ENCODE measurements at regions not wholly inside any gene's neighbourhood (a gene's known extent, or its start where the extent isn't known, plus 50 kb on each side); places are given as distances from the start of the nearest gene placed in this dataset.
A peak's percentile ranks its signal among the peaks of the same experiment; 100 is the strongest.

DNA sequence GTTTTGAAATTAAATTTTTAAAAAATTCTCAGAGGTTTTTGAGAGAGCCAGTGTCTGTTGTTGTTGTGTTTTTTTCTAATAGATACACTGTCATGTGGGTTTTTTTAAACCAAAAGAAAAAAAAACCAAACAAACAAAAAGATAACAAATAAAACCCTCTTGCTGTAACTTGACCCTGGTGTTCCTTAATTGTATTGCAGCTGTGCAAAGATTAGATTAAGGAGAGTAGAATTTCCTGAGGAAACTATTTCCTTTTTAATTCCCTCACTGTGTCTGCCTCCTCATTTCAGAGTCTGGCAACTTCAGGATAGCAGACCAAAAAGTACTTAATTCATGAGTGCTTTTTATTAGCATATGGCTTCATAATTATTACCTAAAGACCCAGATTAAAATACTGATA is 281.9 kb downstream of the EPM2A start:
- H3K27ac ChIP-seq (ENCODE audit: low read depth, low read length): no peak overlapping the region
- H3K4me3 ChIP-seq (ENCODE audit: low read depth, low read length): no peak overlapping the region
- H3K9me3 ChIP-seq (ENCODE audit: control insufficient read depth, insufficient read depth, low read length): no peaks in the 10 kb centered on the region
- no peaks in the 10 kb centered on the region for H3K36me3 ChIP-seq (ENCODE audit: control insufficient read depth, insufficient read depth, low read length)
- H3K4me1 ChIP-seq (ENCODE audit: control insufficient read depth, insufficient read depth, low read length): no peaks in the 10 kb centered on the region
- DNase-seq (ENCODE audit: low read depth in 4 of 6, low spot score in 6 of 6): peak in 2 of 6 donors; percentile 1 to 38
- H3K27me3 ChIP-seq (ENCODE audit: control insufficient read depth, insufficient read depth, low read length): no peaks in the 10 kb centered on the region

- no peaks in the 10 kb centered on the region for H3K27me3 ChIP-seq (ENCODE audit: control insufficient read depth, insufficient read depth, low read length)
- no peaks in the 10 kb centered on the region for H3K9me3 ChIP-seq (ENCODE audit: control insufficient read depth, insufficient read depth, low read length)
- WGBS (ENCODE audit: insufficient coverage): 100% methylated on average over 1 of the region's 2 CpGs
Observed at GRCh38 chr6:145454006-145454405, 281.3 kb downstream of the EPM2A start.

GRCh38 chr6:145457556-145457955 is 277.8 kb downstream of the EPM2A start:
- Histone ChIP-seq H3K9me3 (ENCODE audit: control insufficient read depth, insufficient read depth, low read length) (no peaks in the 10 kb centered on the region), H3K27ac (ENCODE audit: low read depth, low read length) (no peak overlapping the region), H3K4me1 (ENCODE audit: control insufficient read depth, insufficient read depth, low read length) (no peaks in the 10 kb centered on the region), H3K27me3 (ENCODE audit: control insufficient read depth, insufficient read depth, low read length) (no peaks in the 10 kb centered on the region), H3K4me3 (ENCODE audit: low read depth, low read length) (no peak overlapping the region), H3K36me3 (ENCODE audit: control insufficient read depth, insufficient read depth, low read length) (no peaks in the 10 kb centered on the region)
- no peak for DNase-seq (ENCODE audit: low read depth in 4 of 6, low spot score in 6 of 6)

More at GRCh38 chr6:145454006-145454405, 281.3 kb downstream of the EPM2A start:
- Histone ChIP-seq H3K36me3 (ENCODE audit: control insufficient read depth, insufficient read depth, low read length) (no peaks in the 10 kb centered on the region), H3K4me1 (ENCODE audit: control insufficient read depth, insufficient read depth, low read length) (no peaks in the 10 kb centered on the region), H3K27ac (ENCODE audit: low read depth, low read length) (no peak overlapping the region), H3K4me3 (ENCODE audit: low read depth, low read length) (no peak overlapping the region)
- no peak for DNase-seq (ENCODE audit: low read depth in 4 of 6, low spot score in 6 of 6)

GRCh38 chr6:145468534-145468933 is 266.8 kb downstream of the EPM2A start:
- peaks cover 7% of the 10 kb centered on the region for H3K9me3 ChIP-seq (ENCODE audit: control insufficient read depth, insufficient read depth, low read length)
- no peaks in the 10 kb centered on the region for H3K4me1 ChIP-seq (ENCODE audit: control insufficient read depth, insufficient read depth, low read length)
- no peak for DNase-seq (ENCODE audit: low read depth in 4 of 6, low spot score in 6 of 6)
- H3K4me3 ChIP-seq (ENCODE audit: low read depth, low read length): no peak overlapping the region
- no peaks in the 10 kb centered on the region for H3K36me3 ChIP-seq (ENCODE audit: control insufficient read depth, insufficient read depth, low read length)
- no peaks in the 10 kb centered on the region for H3K27me3 ChIP-seq (ENCODE audit: control insufficient read depth, insufficient read depth, low read length)
- no peak overlapping the region for H3K27ac ChIP-seq (ENCODE audit: low read depth, low read length)

DNA sequence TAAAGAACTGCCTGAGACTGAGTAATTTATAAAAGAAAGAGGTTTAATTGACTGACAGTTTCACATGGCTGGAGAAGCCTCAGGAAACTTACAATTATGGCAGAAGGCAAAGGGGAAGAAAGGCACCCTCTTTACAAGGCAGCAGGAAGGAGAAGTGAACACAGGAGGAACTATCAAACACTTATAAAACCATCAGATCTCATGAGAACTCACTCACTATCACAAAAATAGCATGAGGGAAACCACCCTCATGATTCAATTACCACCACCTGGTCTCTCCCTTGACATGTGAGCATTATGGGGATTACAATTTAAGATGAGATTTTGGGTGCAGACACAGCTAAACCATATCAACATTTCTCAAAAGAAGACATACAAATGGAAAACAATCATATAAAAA is 266.3 kb downstream of the EPM2A start:
- Histone ChIP-seq H3K4me1 (ENCODE audit: control insufficient read depth, insufficient read depth, low read length) (no peaks in the 10 kb centered on the region), H3K4me3 (ENCODE audit: low read depth, low read length) (no peak overlapping the region), H3K9me3 (ENCODE audit: control insufficient read depth, insufficient read depth, low read length) (peaks cover 10% of the 10 kb centered on the region), H3K27me3 (ENCODE audit: control insufficient read depth, insufficient read depth, low read length) (no peaks in the 10 kb centered on the region), H3K27ac (ENCODE audit: low read depth, low read length) (no peak overlapping the region), H3K36me3 (ENCODE audit: control insufficient read depth, insufficient read depth, low read length) (no peaks in the 10 kb centered on the region)
- DNase-seq (ENCODE audit: low read depth in 4 of 6, low spot score in 6 of 6): no peak

DNA sequence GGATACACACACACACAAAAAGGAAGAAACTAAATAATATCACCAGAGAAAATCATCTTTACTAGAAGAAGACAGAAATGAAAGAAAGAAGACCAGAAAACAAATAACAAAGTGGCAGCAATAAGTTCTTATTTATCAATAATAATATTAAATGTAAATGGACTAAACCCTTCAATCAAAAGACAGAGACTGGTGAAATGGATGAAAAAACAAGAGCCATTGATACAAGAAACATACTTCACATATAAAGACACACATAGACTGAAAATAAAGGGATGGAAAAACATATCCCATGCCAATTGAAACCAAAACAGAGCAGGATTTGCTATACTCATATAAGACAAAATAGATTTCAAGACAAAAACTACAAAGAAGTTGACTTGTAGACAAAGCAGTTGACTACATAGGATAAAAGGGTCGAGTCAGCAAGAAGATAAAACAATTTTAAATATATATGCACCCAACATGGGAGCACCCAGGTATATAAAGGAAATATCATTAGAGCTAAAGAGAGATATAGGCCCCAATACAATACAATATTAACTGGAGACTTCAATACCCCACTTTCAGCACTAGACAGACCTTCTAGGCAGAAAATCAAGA is 259.4 kb downstream of the EPM2A start:
- no CpG with 5 or more reads among the region's 1 CpG for WGBS (ENCODE audit: insufficient coverage)
- Histone ChIP-seq H3K36me3 (ENCODE audit: control insufficient read depth, insufficient read depth, low read length) (no peaks in the 10 kb centered on the region), H3K4me3 (ENCODE audit: low read depth, low read length) (no peak overlapping the region), H3K27ac (ENCODE audit: low read depth, low read length) (no peak overlapping the region), H3K4me1 (ENCODE audit: control insufficient read depth, insufficient read depth, low read length) (no peaks in the 10 kb centered on the region), H3K27me3 (ENCODE audit: control insufficient read depth, insufficient read depth, low read length) (no peaks in the 10 kb centered on the region), H3K9me3 (ENCODE audit: control insufficient read depth, insufficient read depth, low read length) (peaks cover 19% of the 10 kb centered on the region)
- DNase-seq (ENCODE audit: low read depth in 4 of 6, low spot score in 6 of 6): no peak

DNA sequence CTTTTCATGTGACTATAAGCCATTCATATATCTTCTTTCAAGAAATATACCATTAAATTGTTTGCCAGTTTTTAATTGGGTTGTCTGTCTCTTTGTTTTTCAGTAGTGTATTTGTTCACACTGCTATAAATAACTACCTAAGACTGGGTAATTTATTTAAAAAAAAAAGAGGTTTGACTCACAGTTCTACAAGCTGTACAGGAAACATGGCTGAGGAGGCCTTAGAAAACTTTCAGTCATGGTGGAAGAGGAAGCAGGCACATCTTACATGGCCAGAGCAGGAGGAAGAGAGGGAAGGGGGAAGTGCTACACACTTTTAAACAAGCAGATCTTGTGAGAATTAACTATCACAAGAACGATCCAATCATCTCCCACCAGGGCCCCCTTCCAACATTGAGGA is 255.3 kb downstream of the EPM2A start:
- Histone ChIP-seq H3K4me1 (ENCODE audit: control insufficient read depth, insufficient read depth, low read length) (no peaks in the 10 kb centered on the region), H3K27ac (ENCODE audit: low read depth, low read length) (no peak overlapping the region), H3K36me3 (ENCODE audit: control insufficient read depth, insufficient read depth, low read length) (no peaks in the 10 kb centered on the region), H3K9me3 (ENCODE audit: control insufficient read depth, insufficient read depth, low read length) (peaks cover 9% of the 10 kb centered on the region), H3K4me3 (ENCODE audit: low read depth, low read length) (no peak overlapping the region), H3K27me3 (ENCODE audit: control insufficient read depth, insufficient read depth, low read length) (no peaks in the 10 kb centered on the region)
- no CpG with 5 or more reads among the region's 1 CpG for WGBS (ENCODE audit: insufficient coverage)
- DNase-seq (ENCODE audit: low read depth in 4 of 6, low spot score in 6 of 6): no peak

DNA sequence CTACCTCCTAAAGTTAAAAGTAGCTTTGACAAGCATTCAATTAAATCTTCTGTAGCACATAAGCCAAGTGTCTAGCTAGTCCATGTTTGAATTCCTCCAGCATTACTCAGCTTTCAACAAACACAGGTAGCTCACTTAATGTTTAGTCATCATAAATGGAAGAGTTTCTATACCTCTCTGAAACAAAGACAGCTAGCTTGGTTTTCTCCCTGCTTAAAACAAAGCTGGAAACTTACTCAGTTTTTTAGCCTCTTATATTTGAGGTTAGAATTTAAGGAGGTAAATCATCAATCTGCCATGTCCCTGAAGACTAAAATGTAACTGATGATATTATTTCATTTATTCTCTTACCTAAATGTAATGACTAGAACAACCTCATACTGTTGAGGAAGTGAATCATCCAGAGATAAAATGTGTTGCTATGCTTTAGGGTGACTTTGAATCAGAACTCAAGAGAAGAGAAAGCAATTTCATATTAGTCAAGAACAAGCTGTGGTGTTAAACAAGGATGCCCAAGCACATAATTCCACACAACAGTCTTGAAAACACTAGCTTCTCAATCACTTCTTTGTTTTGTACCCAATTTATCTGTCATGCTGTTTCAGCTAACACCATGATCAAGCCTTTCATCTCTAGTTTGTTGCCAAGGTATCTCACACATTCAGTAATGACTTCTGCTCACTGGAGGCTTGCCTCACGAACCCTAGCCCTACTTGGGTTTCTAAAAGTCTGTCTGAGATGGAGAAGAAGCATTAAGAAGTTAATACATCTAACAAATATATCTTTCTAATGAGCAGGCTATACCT is 251.9 kb downstream of the EPM2A start:
- no peak overlapping the region for H3K27ac ChIP-seq (ENCODE audit: low read depth, low read length)
- no peaks in the 10 kb centered on the region for H3K4me1 ChIP-seq (ENCODE audit: control insufficient read depth, insufficient read depth, low read length)
- no peak overlapping the region for H3K4me3 ChIP-seq (ENCODE audit: low read depth, low read length)
- DNase-seq (ENCODE audit: low read depth in 4 of 6, low spot score in 6 of 6): peak in 1 of 6 donors; percentile 19
- H3K27me3 ChIP-seq (ENCODE audit: control insufficient read depth, insufficient read depth, low read length): no peaks in the 10 kb centered on the region
- H3K36me3 ChIP-seq (ENCODE audit: control insufficient read depth, insufficient read depth, low read length): no peaks in the 10 kb centered on the region
- no CpG with 5 or more reads among the region's 1 CpG for WGBS (ENCODE audit: insufficient coverage)
- no peaks in the 10 kb centered on the region for H3K9me3 ChIP-seq (ENCODE audit: control insufficient read depth, insufficient read depth, low read length)

- 64% methylated on average over 2 of the region's 2 CpGs for WGBS (ENCODE audit: insufficient coverage)
- DNase-seq (ENCODE audit: low read depth in 4 of 6, low spot score in 6 of 6): peak in 1 of 6 donors; percentile 8
- no peak overlapping the region for H3K27ac ChIP-seq (ENCODE audit: low read depth, low read length)
- H3K4me3 ChIP-seq (ENCODE audit: low read depth, low read length): no peak overlapping the region
- H3K36me3 ChIP-seq (ENCODE audit: control insufficient read depth, insufficient read depth, low read length): no peaks in the 10 kb centered on the region
- no peaks in the 10 kb centered on the region for H3K4me1 ChIP-seq (ENCODE audit: control insufficient read depth, insufficient read depth, low read length)
- H3K27me3 ChIP-seq (ENCODE audit: control insufficient read depth, insufficient read depth, low read length): no peaks in the 10 kb centered on the region
- no peaks in the 10 kb centered on the region for H3K9me3 ChIP-seq (ENCODE audit: control insufficient read depth, insufficient read depth, low read length)
Observed at GRCh38 chr6:145485288-145485687, 250.0 kb downstream of the EPM2A start.

- Histone ChIP-seq H3K27ac (ENCODE audit: low read depth, low read length) (no peak overlapping the region), H3K9me3 (ENCODE audit: control insufficient read depth, insufficient read depth, low read length) (no peaks in the 10 kb centered on the region), H3K4me1 (ENCODE audit: control insufficient read depth, insufficient read depth, low read length) (no peaks in the 10 kb centered on the region), H3K36me3 (ENCODE audit: control insufficient read depth, insufficient read depth, low read length) (no peaks in the 10 kb centered on the region), H3K27me3 (ENCODE audit: control insufficient read depth, insufficient read depth, low read length) (no peaks in the 10 kb centered on the region), H3K4me3 (ENCODE audit: low read depth, low read length) (no peak overlapping the region)
- DNase-seq (ENCODE audit: low read depth in 4 of 6, low spot score in 6 of 6): no peak
- no CpG with 5 or more reads among the region's 3 CpGs for WGBS (ENCODE audit: insufficient coverage)
Observed at GRCh38 chr6:145486306-145486705, 249.0 kb downstream of the EPM2A start.
